H1 (cell line): ENCODE measurements at regions not wholly inside any gene's neighbourhood (a gene's known extent, or its start where the extent isn't known, plus 50 kb on each side); places are given as distances from the start of the nearest gene placed in this dataset.

Experiments used
- CTCF ChIA-PET: fragments of 300-600 bp; sonication (Branson Sonifier 250); formaldehyde crosslinking; loops from one replicate; lab custom pipeline; 2021; ENCODE audit not compliant: partially characterized antibody; lab: Charles Lee
- POLR2A ChIA-PET: fragments of 300-600 bp; sonication (Branson Sonifier 250); formaldehyde crosslinking; loops from one replicate; lab custom pipeline; 2021; ENCODE audit warnings: inconsistent platforms; ENCODE audit not compliant: partially characterized antibody; lab: Charles Lee
- DNase-seq, 2 experiments: peaks; one replicate each; pipeline versions ENCODE4 v3.0.0 to v3.0.0-alpha.2; 2010 to 2022; ENCODE audit warnings: low spot score in 2 of 2, low read depth in 1 of 2, mixed read lengths in 1 of 2
- FAIRE-seq: peaks from 2 replicates; lab custom pipeline; 2011; peaks lifted over from hg19 to GRCh38; lab: Jason Lieb, UNC
- H2AFZ ChIP-seq: 2 replicates; pipeline ENCODE4 v1.8.1; 2012; ENCODE audit warnings: low read length, inconsistent platforms
- H2AK5ac ChIP-seq: 2 replicates; pipeline ENCODE4 v1.6.1; 2013; ENCODE audit warnings: low read depth, low read length
- H2BK120ac ChIP-seq: replicated peaks from 2 replicates; pipeline ENCODE3; 2013; ENCODE audit warnings: low read depth, low read length, inconsistent platforms
- H2BK12ac ChIP-seq: 2 replicates; pipeline ENCODE4 v1.6.1; 2013; ENCODE audit warnings: low read depth, low read length
- H2BK15ac ChIP-seq: 2 replicates; pipeline ENCODE4 v1.6.1; 2013; ENCODE audit warnings: low read length
- H2BK20ac ChIP-seq: 2 replicates; pipeline ENCODE4 v1.6.1; 2013; ENCODE audit warnings: low read length
- H2BK5ac ChIP-seq: 2 replicates; pipeline ENCODE4 v1.6.1; 2013; ENCODE audit warnings: low read depth, low read length
- H3K14ac ChIP-seq: 2 replicates; pipeline ENCODE4 v1.6.1; 2013; ENCODE audit warnings: inconsistent platforms; ENCODE audit not compliant: insufficient read length
- H3K18ac ChIP-seq: 2 replicates; pipeline ENCODE4 v1.6.1; 2013; ENCODE audit warnings: low read length; ENCODE audit errors: extremely low read depth
- H3K23ac ChIP-seq: 2 replicates; pipeline ENCODE4 v1.6.1; 2013; ENCODE audit warnings: inconsistent platforms; ENCODE audit not compliant: insufficient read length
- H3K23me2 ChIP-seq: 2 replicates; pipeline ENCODE4 v1.6.1; 2013; ENCODE audit warnings: low read depth, low read length
- H3K27ac ChIP-seq: 2 replicates; pipeline ENCODE4 v1.6.1; 2011; ENCODE audit warnings: low read depth, low read length, inconsistent platforms
- H3K27me3 ChIP-seq, 4 experiments: replicated peaks in 1 of 4; 1 replicate in 1 of 4; 2 replicates in 3 of 4; pipeline versions ENCODE4 v1.6.1 to v1.8.1; 2011 to 2013; ENCODE audit warnings: low read length in 3 of 4, mild to moderate bottlenecking in 3 of 4, inconsistent platforms in 2 of 4, mixed read lengths in 2 of 4, moderate library complexity in 1 of 4; ENCODE audit not compliant: control insufficient read depth in 3 of 4, insufficient read depth in 3 of 4; ENCODE audit errors: extremely low read depth in 1 of 4
- H3K36me3 ChIP-seq, 4 experiments: 2 replicates each; pipeline versions ENCODE4 v1.6.1 to v1.8.1; 2011 to 2013; ENCODE audit warnings: mild to moderate bottlenecking in 4 of 4, low read length in 3 of 4, moderate library complexity in 2 of 4, control low read depth in 1 of 4, inconsistent platforms in 1 of 4; ENCODE audit not compliant: insufficient read depth in 4 of 4, control insufficient read depth in 2 of 4
- H3K4ac ChIP-seq: replicated peaks from 2 replicates; pipeline ENCODE3; 2013; ENCODE audit warnings: low read length, low read depth, mixed read lengths, inconsistent platforms; ENCODE audit not compliant: insufficient read length
- H3K4me1 ChIP-seq, 4 experiments: replicated peaks in 1 of 4; 1 replicate in 1 of 4; 2 replicates in 3 of 4; pipeline versions ENCODE4 v1.6.1 to v1.8.1; 2011 to 2013; ENCODE audit warnings: low read length in 3 of 4, inconsistent platforms in 2 of 4, mixed read lengths in 1 of 4; ENCODE audit not compliant: insufficient read depth in 4 of 4, control insufficient read depth in 3 of 4
- H3K4me2 ChIP-seq, 2 experiments: 2 replicates each; pipeline versions ENCODE4 v1.6.1 to v1.8.1; 2011 to 2013; ENCODE audit warnings: low read depth in 2 of 2, low read length in 2 of 2, control low read depth in 1 of 2, inconsistent platforms in 1 of 2, mild to moderate bottlenecking in 1 of 2; ENCODE audit not compliant: insufficient read depth in 1 of 2
- H3K4me3 ChIP-seq, 4 experiments: fragments of 200-600, 300-600 bp in 1 of 4; sonication (generic), shearing (Covaris generic), sonication (Bioruptor Twin) in 1 of 4; 2 replicates each; pipeline versions ENCODE4 v1.5.1 to v1.8.1; 2011 to 2016; ENCODE audit warnings: low read length in 4 of 4, low read depth in 3 of 4, control low read depth in 2 of 4, inconsistent platforms in 2 of 4, mild to moderate bottlenecking in 2 of 4, mixed read lengths in 1 of 4, moderate library complexity in 1 of 4; ENCODE audit not compliant: insufficient read depth in 2 of 4; ENCODE audit errors: extremely low read depth in 1 of 4
- H3K56ac ChIP-seq: replicated peaks from 2 replicates; pipeline ENCODE3; 2013; ENCODE audit warnings: low read depth, mild to moderate bottlenecking, mixed read lengths, low read length, inconsistent platforms; ENCODE audit not compliant: insufficient read length
- H3K79me1 ChIP-seq: 2 replicates; pipeline ENCODE4 v1.6.1; 2013; ENCODE audit warnings: low read depth, low read length, control low read depth
- H3K79me2 ChIP-seq, 2 experiments: 2 replicates each; pipeline versions ENCODE4 v1.6.1 to v1.8.1; 2012 to 2013; ENCODE audit warnings: low read length in 2 of 2, mild to moderate bottlenecking in 2 of 2, inconsistent platforms in 1 of 2; ENCODE audit not compliant: insufficient read depth in 2 of 2, control insufficient read depth in 1 of 2
- H3K9ac ChIP-seq, 4 experiments: replicated peaks in 1 of 4; 1 replicate in 1 of 4; 2 replicates in 3 of 4; pipeline versions ENCODE4 v1.6.1 to v1.8.1; 2011 to 2013; ENCODE audit warnings: low read depth in 3 of 4, low read length in 3 of 4, control low read depth in 2 of 4, mild to moderate bottlenecking in 2 of 4, moderate library complexity in 2 of 4, inconsistent platforms in 1 of 4; ENCODE audit errors: extremely low read depth in 1 of 4
- H3K9me3 ChIP-seq, 2 experiments: 2 replicates each; pipeline versions ENCODE4 v1.6.1 to v1.8.1; 2012 to 2013; ENCODE audit warnings: mild to moderate bottlenecking in 2 of 2, moderate library complexity in 2 of 2, control low read depth in 1 of 2, inconsistent platforms in 1 of 2, low read depth in 1 of 2, low read length in 1 of 2, mixed read lengths in 1 of 2; ENCODE audit not compliant: insufficient read depth in 2 of 2
- H4K20me1 ChIP-seq, 2 experiments: replicated peaks in 1 of 2; 2 replicates each; pipeline versions ENCODE3 to v1.8.1; 2011 to 2013; ENCODE audit warnings: inconsistent platforms in 2 of 2, low read length in 2 of 2, mild to moderate bottlenecking in 1 of 2; ENCODE audit not compliant: insufficient read depth in 2 of 2, control insufficient read depth in 1 of 2
- H4K5ac ChIP-seq: 2 replicates; pipeline ENCODE4 v1.6.1; 2013; ENCODE audit warnings: low read length, low read depth, mixed read lengths, inconsistent platforms; ENCODE audit not compliant: insufficient read length
- H4K8ac ChIP-seq: 2 replicates; pipeline ENCODE4 v1.8.0; 2013; ENCODE audit warnings: mild to moderate bottlenecking, moderate library complexity, low read length, inconsistent platforms; ENCODE audit not compliant: insufficient read depth; ENCODE audit errors: extremely low read depth
- H4K91ac ChIP-seq: replicated peaks from 2 replicates; pipeline ENCODE3; 2013; ENCODE audit warnings: low read length, mixed read lengths, inconsistent platforms; ENCODE audit not compliant: insufficient read length
- SIX5 ChIP-seq: IDR thresholded peaks from 2 replicates; pipeline ENCODE4 v1.6.1; 2011; ENCODE audit warnings: mild to moderate bottlenecking, low read depth, low read length
- WGBS, 2 experiments: shearing (Covaris generic) in 1 of 2; methylation state at CpG; one replicate each; pipeline versions ENCODE4 v1.1.6 to v1.1.7; 2013 to 2015; ENCODE audit warnings: low lambda C conversion rate in 2 of 2, mixed read lengths in 2 of 2, inconsistent platforms in 1 of 2, low coverage in 1 of 2, missing lambda C conversion rate in 1 of 2; ENCODE audit not compliant: insufficient replicate concordance in 2 of 2, insufficient coverage in 1 of 2, insufficient read length in 1 of 2; ENCODE audit errors: extremely low coverage in 1 of 2, missing lambda C conversion rate in 1 of 2; 5-methylcytosine and 5-hydroxymethylcytosine counted together

- Histone ChIP-seq H4K20me1 (no peaks in the 10 kb centered on the region), H3K56ac (no peak overlapping the region), H3K4ac (no peak overlapping the region), H4K5ac (no peak overlapping the region), H3K9me3 (peaks cover 6 to 7% of the 10 kb centered on the region in 2 experiments; a peak in 2 of 4 replicates), H3K4me1 (no peaks in the 10 kb centered on the region), H3K36me3 (no peaks in the 10 kb centered on the region; a peak in 2 of 8 replicates), H4K91ac (no peak overlapping the region), H3K9ac (no peak overlapping the region), H3K4me2 (no peak overlapping the region), H3K23ac (no peak overlapping the region), H3K14ac (no peak overlapping the region), H2BK20ac (no peak overlapping the region), H4K8ac (no peak overlapping the region), H3K18ac (no peak overlapping the region), H3K27ac (no peak overlapping the region), H2AK5ac (no peak overlapping the region), H2BK15ac (no peak overlapping the region), H3K79me2 (no peaks in the 10 kb centered on the region), H2BK12ac (no peak overlapping the region), H3K23me2 (no peaks in the 10 kb centered on the region), H2BK5ac (no peak overlapping the region), H2BK120ac (no peak overlapping the region), H3K27me3 (no peaks in the 10 kb centered on the region), H3K79me1 (no peaks in the 10 kb centered on the region), H2AFZ (no peak overlapping the region), H3K4me3 (no peak overlapping the region)
- 93% methylated on average over 1 of the region's 1 CpG; no CpG with 5 or more reads in 1 of the 2 experiments for WGBS, 2 experiments
- ChIA-PET CTCF (interaction anchor here (0.7 kb wide), 1 partner anchor 32 kb away, joined by 3 read pairs; no protein-coding TSS in a partner anchor), POLR2A (no interaction called here)
- DNase-seq (no peak), FAIRE-seq (no peak)
- no peak for TF ChIP-seq SIX5
These were observed 63.4 kb upstream of the PDE5A start for GRCh38 chr4:119692001-119692400.
